GM21786 (cell line): ENCODE measurements at regions not wholly inside any gene's neighbourhood (a gene's known extent, or its start where the extent isn't known, plus 50 kb on each side); places are given as distances from the start of the nearest gene placed in this dataset.

ENCODE experiments used
- ATAC-seq: cut with Tn5 transposase; IDR thresholded peaks from one replicate; pipeline ENCODE4 v1.9.1; 2021; ENCODE audit not compliant: unreplicated experiment

DNA sequence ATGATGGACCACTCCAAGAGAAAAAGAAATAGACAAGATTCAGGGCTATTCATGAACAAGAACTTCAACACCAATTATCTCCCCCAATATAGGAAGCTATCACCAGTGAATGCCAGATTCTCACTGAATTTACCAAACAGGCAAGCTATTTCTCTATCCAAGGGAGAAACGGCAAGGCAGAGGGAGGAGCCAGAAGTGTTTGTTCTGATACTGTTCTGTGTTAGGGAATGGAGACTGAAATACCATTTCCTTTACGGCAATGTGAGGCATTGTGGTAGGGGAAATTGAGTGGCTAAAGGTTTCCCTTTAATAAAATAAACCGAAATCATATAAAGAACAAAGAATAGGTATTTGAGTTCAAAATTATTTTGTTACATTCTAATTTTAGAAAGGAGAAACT is 68.0 kb upstream of the ALDH1A1 start:
- ATAC-seq = no peak

DNA sequence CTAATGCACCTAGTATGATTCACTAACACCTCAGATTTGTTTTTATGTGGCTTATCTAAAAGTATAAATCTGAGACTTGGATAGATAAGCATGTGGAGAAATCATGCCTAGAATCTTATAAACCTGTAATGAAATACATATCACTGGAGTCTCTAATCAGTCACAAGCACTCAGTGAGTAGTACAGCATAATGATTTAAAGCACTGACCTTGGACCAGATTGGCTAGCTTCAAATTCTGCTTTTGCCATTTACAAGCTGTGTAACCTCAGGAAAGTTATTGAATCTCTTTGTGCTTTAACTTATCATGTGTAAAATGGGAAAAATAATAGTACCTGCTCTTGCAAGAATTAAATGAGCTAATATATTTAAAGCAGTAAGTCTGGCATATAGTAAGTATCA is 61.2 kb upstream of the ALDH1A1 start:
- ATAC-seq = no peak

DNA sequence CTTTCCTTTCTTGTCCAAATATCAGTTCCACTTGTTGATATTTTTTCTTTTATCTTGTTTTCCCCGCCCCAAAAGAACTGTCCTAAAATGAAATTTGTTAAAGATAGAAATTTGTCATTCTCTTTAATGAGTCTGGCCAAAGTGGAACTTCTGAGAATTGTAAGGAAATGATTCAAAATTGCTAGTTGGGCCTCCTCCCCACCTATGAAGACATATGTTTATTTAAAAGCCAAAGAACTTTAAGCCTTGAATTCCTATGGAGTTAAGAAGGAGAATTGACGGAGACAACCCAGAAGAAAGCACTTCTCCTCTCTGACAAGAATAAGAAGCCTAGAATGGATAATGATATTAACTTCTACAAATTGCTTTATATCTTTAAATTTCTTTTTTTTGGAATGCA is 59.1 kb upstream of the ALDH1A1 start:
- ATAC-seq = no peak

DNA sequence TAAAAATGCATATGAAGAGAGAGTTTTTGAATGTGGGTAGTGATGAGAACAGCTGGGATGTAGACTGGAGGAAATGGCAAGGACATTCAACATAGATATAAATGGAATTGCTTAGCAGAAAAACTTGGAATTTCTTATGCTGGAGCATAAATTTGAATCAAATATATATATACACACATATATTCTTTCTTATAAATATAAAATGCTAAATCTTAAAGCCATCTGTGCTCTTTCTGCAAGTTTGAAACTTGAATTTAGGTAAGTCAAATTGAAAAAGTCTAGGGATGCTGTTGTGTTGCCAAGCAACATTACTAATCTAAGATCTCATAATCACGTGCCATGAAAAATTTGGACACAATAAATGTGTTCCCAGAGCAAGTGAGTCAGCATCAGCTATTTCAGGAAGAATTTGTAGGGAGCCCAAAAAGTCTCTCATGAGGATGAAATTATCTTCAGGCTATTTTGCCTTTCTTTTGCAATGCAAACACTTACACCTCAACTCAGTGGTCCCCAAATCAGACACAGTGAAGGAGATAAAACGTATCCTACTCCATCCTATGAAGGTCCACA is 58.4 kb upstream of the ALDH1A1 start:
- ATAC-seq = no peak

DNA sequence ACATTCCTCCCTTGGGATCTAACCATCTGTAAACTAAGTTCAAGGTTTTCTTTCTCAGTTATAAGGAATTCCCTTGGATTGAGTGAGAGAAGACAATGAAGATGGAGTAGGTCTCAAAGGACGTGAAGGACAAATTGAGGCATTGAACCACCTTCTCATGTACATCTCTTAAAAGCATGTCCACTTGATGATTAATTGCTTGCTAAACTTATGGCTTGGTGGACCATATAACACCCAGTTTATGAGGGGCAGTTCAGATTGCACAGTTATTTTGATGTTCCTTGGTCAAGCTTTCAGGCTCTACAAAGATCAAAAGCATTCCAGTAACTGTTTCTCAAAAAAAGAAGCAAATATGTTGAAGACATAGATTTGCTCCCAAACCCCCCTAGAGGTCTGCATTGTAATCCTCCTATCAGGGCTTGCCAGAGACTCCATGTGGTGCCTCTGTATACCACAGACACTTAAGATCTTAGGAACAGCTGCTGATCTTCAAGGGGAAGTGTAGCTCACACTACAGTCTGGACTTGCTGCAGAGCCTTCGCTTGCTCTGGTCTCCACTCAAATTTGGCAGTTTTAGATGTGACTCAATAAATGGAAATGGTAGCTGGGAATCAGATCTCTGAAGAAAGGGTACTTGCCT is 56.9 kb upstream of the ALDH1A1 start:
- no peak for ATAC-seq

DNA sequence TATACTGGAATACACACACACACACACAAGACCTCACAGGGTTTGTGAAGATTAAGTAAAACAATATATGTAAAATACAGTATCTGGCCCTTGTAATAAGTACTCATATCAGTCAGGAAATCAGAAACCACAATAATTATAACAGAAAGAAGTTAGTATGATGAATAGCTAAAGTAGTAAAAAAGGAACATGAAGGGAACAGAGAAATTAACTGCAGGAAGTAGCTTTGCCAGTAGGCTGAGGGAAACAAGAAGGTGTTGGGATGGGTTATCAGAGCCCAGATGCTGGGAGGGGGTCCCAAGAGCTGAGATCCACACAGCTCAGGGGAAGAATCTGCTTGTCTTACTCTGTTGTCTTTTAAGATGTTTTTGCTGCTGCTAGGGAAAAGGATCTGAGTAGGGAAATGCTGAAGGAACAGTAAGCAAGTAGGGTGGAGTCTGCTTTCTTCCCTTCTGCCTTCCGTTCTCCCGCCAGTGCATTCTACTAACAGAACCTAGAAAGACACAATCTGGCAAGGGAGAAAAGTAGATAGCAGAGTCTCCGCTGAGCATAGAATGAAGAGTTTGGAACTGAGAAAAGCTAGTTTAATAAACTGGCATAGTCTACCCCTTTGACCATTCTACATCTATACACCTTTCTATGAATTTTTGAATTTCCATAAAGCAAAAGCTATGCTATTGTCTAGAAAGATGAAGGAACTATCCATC is 55.3 kb upstream of the ALDH1A1 start:
- ATAC-seq = no peak

DNA sequence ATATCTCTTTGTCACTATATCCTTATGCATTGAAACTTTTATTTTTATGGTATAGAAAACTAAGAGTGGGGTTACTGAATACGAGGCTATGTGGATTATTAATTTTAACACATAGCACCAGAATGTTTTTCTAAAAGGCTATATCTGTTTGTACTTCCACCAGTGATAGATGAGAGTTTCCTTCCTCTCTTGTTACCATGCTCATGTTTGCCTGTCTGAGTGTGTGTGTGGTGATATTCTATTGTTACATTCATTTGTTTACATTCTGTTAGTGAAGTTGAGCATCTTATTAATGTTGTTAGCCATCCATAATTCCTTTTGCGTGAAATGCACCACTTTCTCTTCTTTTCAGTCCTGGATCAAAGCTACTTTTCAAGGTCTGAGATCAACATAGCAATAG is 54.1 kb upstream of the ALDH1A1 start:
- ATAC-seq = no peak
